GM12892 (cell line): ENCODE measurements at regions not wholly inside any gene's neighbourhood (a gene's known extent, or its start where the extent isn't known, plus 50 kb on each side); places are given as distances from the start of the nearest gene placed in this dataset.

Source experiments
- POLR2AphosphoS5 ChIP-seq: IDR thresholded peaks from 2 replicates; pipeline ENCODE4 v1.6.1; 2011; ENCODE audit warnings: low read depth, low read length, control low read depth
- TAF1 ChIP-seq: IDR thresholded peaks from 2 replicates; pipeline ENCODE4 v1.6.1; 2011; ENCODE audit warnings: low read depth, mild to moderate bottlenecking, control low read depth, low read length, borderline replicate concordance

GRCh38 chr15:96870580-96870979 lies 540.1 kb downstream of the NR2F2 start:
- TF ChIP-seq POLR2AphosphoS5 (no peak), TAF1 (no peak)
